ENCODE measurements at regions not wholly inside any gene's neighbourhood (a gene's known extent, or its start where the extent isn't known, plus 50 kb on each side); places are given as distances from the start of the nearest gene placed in this dataset.

GRCh38 chr16:86365513-86366273 lies 144.6 kb upstream of the FOXF1 start:
- DNase-seq (ENCODE audit: low spot score), result no peak

- no peak for DNase-seq (ENCODE audit: low spot score)
Observed at GRCh38 chr16:86366481-86366880, 143.8 kb upstream of the FOXF1 start.

- no peak for DNase-seq (ENCODE audit: low spot score)
Observed at GRCh38 chr16:86367291-86368072, 142.8 kb upstream of the FOXF1 start.

DNA sequence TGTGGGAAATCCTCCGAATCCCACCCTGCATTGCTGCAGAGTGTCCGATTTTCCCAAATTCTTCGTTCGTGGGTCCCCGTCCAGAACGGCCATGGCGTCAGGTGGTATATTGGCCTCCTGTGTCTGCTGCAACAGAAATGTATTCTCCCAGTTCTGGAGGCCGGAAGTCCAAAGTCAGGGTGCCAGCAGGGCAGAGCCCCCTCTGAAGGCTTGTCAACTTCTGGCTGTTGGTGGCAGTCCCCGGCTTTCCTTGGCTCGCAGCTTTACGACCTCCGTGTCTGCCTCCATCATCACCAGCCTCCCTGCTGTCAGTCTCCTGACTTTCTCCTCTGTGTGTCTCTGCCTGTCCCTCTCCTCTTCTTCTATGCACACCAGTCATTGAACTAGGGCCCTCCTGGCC lies 142.1 kb upstream of the FOXF1 start:
- DNase-seq (ENCODE audit: low spot score), result no peak

DNA sequence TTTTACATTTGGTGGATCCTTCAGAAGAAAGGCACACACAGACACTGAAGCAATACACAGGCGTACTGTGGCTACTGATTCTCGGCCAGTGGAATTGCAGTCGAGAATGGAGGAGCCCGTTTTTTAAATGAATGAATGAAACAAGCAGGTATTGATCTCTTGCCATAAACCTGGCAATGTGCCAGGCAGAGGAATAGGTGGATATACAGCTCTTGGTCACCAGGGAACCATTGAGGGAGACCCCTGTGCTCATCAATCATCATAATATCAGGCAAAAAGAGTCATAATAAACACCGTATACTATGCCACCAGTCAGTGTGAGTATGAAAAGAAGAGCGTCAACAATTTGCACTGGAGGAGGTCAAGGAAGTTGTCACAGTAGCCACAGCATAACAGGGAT lies 140.3 kb upstream of the FOXF1 start:
- DNase-seq (ENCODE audit: low spot score), result no peak

DNA sequence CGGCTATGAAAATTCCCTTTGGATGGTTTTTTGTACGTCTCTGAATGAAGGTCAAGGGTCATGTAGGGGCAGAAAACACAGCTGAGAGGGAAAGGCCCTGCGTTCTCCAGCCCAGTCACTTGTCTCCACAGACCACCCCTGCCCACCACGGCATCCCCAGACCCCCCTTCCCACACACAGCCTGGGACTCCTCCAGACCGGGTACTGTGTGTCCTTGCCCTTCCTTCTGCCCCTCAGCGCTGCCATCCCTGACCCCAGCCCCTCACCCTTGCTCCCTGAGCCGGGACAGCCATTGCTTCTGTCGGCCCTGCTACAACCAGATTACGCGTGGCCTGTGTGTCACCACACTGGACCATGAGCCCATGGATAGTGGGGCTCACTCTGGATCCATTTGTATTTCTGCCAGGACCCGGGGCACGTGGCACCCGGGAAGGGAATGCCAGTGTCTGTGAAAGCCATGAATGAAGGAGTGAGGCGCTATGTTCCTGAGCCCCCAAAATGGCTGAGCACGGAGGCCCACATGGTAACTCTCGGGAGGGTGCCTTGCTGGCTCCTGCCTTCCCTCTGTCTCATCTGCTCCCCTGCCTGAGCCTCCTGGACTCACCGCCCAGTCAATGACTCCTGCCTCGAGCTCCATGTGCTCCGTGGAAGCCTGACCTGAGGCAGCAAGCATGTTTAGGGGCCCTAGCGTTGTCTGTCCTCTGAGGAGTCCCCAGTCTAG lies 139.1 kb upstream of the FOXF1 start:
- DNase-seq (ENCODE audit: low spot score), result no peak

GRCh38 chr16:86372193-86372592 lies 138.1 kb upstream of the FOXF1 start:
- no peak for DNase-seq (ENCODE audit: low spot score)

DNA sequence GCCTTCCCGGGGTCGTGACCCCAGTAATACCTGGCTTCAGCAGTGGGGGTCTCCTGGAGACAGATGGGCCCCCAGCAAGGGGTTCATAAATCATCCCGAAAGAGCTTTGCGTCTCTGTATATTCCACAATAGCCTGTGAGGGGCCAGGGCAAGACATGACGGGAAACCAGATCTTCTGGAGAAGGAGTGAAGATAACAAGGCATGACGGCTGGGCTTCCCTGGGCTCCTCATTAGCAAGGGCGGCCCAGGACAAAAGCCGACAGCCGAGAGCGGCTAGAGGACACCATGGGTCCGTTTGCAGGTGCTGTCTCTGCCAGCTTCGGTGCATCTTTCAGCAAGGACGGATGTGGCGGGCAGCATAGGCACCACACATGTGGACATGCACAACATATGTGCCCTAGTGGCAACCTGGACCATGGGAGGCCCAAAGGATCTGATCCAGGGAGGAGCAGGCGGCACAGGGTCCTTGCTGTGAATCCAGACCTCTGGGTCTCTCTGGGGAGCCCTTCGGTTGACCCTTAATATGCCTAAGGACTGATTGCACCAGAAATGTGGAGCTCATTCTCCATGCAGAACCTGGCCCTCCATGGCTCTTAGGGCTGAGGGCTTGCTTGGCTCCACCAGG lies 136.9 kb upstream of the FOXF1 start:
- no peak for DNase-seq (ENCODE audit: low spot score)

DNA sequence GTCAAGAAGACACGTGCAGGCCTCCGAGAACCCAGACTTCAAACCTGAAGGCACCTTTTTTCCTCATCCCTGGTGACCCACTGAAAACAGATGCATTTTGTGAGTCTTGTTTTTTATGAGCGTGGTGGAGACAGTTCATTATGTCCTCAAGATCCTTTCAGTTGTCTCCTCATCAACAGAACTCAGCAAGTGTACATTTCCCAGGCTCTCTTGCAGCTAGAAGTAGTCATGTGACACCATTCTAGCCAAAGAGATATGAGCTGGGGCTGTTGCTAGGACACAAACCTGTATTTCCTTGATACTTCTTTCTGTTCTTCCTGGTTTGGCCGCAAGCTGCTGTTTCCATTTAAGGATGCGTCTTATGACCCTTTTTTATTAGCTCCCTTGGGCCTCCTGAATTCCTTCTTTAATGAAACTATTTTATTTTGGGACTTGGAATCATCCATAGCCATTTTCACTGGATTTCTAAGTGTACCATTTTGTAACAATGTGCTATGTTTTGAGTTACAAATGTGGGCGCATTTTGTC lies 135.7 kb upstream of the FOXF1 start:
- DNase-seq (ENCODE audit: low spot score), result no peak

DNA sequence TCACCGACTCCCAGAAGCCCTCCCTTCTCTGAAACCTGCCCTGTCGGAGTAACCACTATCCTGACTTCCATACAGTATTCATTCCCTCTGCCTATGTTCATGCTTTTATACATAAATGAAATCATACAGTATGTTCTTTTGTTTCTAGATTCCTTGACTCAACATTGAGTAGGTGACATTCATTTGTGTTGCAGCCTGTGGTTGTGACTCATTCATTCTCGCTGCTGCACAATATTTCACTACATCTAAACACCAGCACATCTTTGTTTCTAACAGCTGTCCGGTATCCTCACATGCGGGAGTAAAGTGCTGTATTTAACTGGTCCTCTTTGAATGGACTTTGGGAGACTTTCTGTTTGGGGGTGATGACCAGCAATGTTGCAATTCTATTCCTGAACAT lies 135.0 kb upstream of the FOXF1 start:
- peak; percentile 47 for DNase-seq (ENCODE audit: low spot score)

DNA sequence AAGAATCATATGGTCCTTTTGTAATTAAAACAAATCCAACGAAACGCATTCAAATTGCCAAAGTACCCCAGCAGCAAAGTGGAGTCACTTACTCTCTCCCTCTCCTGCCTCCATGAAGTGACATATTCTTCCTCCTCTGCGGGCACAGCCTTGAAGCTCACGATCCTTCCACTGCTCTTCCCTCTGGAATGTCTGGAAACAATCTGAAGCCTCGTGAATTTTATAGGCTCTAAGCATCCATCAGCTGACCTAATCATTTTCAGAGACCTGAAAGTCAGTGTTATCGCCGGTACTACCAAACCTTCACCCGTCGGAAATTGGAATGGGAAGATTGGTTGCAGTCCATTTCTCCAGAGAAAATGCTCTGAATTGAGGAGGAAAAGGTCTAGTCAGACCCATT lies 134.5 kb upstream of the FOXF1 start:
- DNase-seq (ENCODE audit: low spot score), result no peak

- DNase-seq (ENCODE audit: low spot score), result no peak
Observed at GRCh38 chr16:86376837-86377236, 133.5 kb upstream of the FOXF1 start.

DNA sequence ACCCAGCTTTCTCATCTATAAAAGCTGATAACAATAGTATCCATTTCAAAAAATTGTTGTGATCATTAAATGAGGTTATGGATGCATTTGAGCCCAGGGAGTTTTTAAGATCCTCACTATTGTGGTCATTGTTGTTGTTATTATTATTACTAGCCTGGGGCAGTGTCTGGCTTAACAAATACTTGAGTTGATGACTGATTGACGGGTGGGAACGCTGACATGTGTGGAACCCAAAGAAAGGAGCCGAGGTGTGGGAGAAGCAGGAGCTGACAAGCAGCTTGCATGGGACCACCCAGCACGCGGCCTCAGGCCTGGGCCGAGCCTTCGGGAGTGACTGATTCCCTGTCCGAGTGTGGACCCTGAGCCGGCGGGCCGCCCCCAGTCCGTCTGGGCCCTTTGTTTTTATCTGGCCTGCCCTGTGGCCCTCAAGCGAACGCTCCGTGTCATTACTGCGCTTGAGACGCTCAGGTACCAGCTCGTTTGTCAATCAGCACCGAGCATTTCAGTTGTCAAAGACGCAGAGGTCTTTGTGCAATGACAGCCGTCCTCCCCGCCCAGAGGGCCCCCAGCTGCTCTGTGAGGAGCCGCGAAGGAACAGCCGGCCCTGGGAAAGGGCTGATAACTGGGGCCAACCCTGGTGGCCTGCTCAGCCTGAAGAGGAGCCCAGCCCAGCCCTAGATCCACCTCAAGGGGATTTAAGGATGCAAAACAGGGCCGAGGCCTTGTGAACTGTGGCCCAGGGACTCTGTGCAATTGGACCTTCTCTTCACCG lies 132.9 kb upstream of the FOXF1 start:
- no peak for DNase-seq (ENCODE audit: low spot score)

- DNase-seq (ENCODE audit: low spot score), result no peak
Observed at GRCh38 chr16:86378128-86378527, 132.2 kb upstream of the FOXF1 start.

- DNase-seq (ENCODE audit: low spot score), result no peak
Observed at GRCh38 chr16:86378831-86379504, 131.4 kb upstream of the FOXF1 start.

GRCh38 chr16:86379505-86379846 lies 130.9 kb upstream of the FOXF1 start:
- no peak for DNase-seq (ENCODE audit: low spot score)

DNA sequence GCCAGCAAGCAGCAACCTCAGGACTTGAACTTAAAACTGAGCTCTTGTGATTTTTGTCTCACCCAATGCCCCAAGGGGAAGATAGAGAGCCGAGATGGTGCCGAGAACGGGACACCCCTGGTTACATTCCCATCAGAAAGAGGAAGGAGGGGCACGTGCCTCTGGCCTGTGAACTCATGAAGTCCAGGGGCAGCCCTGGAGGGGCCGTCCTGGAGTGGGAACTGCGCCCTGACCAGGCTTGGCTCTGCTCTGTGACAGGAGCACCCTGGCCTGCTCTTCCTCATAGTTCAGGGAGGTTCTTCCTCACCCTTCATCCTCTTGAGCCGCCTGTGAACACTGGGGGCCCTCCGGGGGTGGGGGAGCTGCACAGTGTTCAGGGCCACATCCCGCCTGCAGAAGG lies 130.3 kb upstream of the FOXF1 start:
- no peak for DNase-seq (ENCODE audit: low spot score)

GRCh38 chr16:86381491-86381890 lies 128.8 kb upstream of the FOXF1 start:
- no peak for DNase-seq (ENCODE audit: low spot score)

GRCh38 chr16:86382067-86382773 lies 128.1 kb upstream of the FOXF1 start:
- no peak for DNase-seq (ENCODE audit: low spot score)

DNA sequence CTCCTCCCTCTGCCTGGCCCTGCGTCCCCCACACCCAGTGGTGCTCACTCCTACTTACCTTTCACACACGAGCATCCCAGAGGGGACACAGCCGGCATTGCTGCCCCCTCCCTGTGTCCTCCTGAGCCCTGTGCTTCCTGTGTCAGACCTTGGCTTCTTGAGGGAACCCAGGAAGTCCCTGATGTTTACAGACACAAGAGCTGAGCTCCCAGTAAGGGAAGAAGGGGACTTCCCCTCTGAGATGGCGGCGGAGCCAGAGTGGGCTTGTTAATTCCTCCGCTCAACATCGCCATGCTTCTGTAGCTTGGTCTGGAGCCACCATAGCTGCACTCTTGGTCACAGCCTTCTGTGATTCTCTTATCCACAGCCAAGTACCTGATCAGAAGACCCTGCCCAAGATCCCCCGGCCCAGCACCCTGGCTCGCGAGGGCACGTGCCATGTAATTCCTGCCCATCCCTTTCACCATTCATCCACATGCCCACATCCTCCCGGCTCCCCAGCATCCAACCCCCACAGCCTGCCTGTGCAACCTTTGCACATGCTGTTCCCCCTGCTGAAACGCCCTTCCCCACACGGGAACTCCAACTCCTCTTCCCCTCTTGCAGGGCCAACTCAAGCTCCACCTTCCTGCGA lies 127.4 kb upstream of the FOXF1 start:
- DNase-seq (ENCODE audit: low spot score), result no peak
